Stomach (tissue), 8 donors: ENCODE measurements at regions not wholly inside any gene's neighbourhood (a gene's known extent, or its start where the extent isn't known, plus 50 kb on each side); places are given as distances from the start of the nearest gene placed in this dataset.
"Not testable (repeated sequence)": the region's sequence is repeated elsewhere in the genome, so short reads cannot be mapped to it uniquely, and the experiment has no call there.

Source experiments
- DNase-seq, 2 donors: peaks; one replicate each; pipeline versions ENCODE4 v3.0.0 to v3.0.0-alpha.2; 2013 to 2019
- H3K27ac ChIP-seq, 5 donors: fragments of 200-600 bp in 4 of 5; sonication (generic) in 4 of 5; one replicate each; pipeline ENCODE4 v1.5.1; 2013 to 2019; ENCODE audit warnings: mild to moderate bottlenecking in 1 of 5, moderate library complexity in 1 of 5
- H3K27me3 ChIP-seq, 3 donors: fragments of 200-600 bp; sonication (generic); one replicate each; pipeline ENCODE4 v1.5.1; 2017 to 2019; ENCODE audit warnings: mixed run types in 1 of 3
- H3K36me3 ChIP-seq, 4 donors: fragments of 200-600 bp; sonication (generic); 1 replicate in 3 of 4; 2 replicates in 1 of 4; pipeline ENCODE4 v1.5.1; 2016 to 2019
- H3K4me1 ChIP-seq, 4 donors: fragments of 200-600 bp; sonication (generic); one replicate each; pipeline ENCODE4 v1.5.1; 2016 to 2019
- H3K4me3 ChIP-seq, 4 donors: fragments of 200-600 bp; sonication (generic) in 3 of 4; one replicate each; pipeline ENCODE4 v1.5.1; 2016 to 2019; ENCODE audit warnings: mild to moderate bottlenecking in 1 of 4
- H3K9me3 ChIP-seq, 4 donors: fragments of 200-600 bp; sonication (generic); one replicate each; pipeline ENCODE4 v1.5.1; 2016 to 2019
- CTCF ChIP-seq, 7 experiments: fragments of 450-650 bp in 4 of 7; fragments of 200-600 bp in 3 of 7; sonication (generic) in 3 of 7; IDR thresholded peaks; one replicate each; pipeline ENCODE4 v1.5.1; 2016 to 2019; ENCODE audit warnings: antibody characterized with exemption in 7 of 7, control low read depth in 2 of 7, mild to moderate bottlenecking in 1 of 7
- EP300 ChIP-seq: sonication (generic); formaldehyde crosslinking; IDR thresholded peaks from one replicate; pipeline ENCODE4 v1.6.1; 2017; ENCODE audit warnings: antibody characterized with exemption
- POLR2A ChIP-seq, 4 donors: fragments of 450-650 bp; IDR thresholded peaks; one replicate each; pipeline ENCODE4 v1.6.1; 2016; ENCODE audit warnings: antibody characterized with exemption in 4 of 4, control low read depth in 2 of 4, mild to moderate bottlenecking in 1 of 4, moderate library complexity in 1 of 4
- POLR2AphosphoS5 ChIP-seq, 3 donors: sonication (generic); formaldehyde crosslinking; IDR thresholded peaks; one replicate each; pipeline ENCODE4 v1.6.1; 2016; ENCODE audit warnings: antibody characterized with exemption in 3 of 3
- WGBS, 5 donors: extraction: QIAGEN DNeasy Blood & Tissue Kit in 3 of 5; methylation state at CpG; one replicate each; pipeline versions ENCODE4 v1.1.5 to v1.1.7; 2013 to 2018; 5-methylcytosine and 5-hydroxymethylcytosine counted together
- intact Hi-C: fragments of 100-400 bp; cut with DNase I; formaldehyde crosslinking; loops from one replicate; pipeline ENCODE4 v1.15.1; 2023; ENCODE audit warnings: low total_unique reads
- donor health status: healthy with polysubstance abuse.
- donor health status: Bipolar disorder and iron deficiency.
- donor health status: healthy.

GRCh38 chr2:75853436-75853835 is 142.7 kb upstream of the GCFC2 start:
- DNase-seq, result no peak
- Histone ChIP-seq H3K27me3 (no peaks in the 10 kb centered on the region), H3K4me1 (no peaks in the 10 kb centered on the region), H3K4me3 (no peak overlapping the region), H3K27ac (no peak overlapping the region), H3K9me3 (peaks cover 0 to 8% (median 6%) of the 10 kb centered on the region in 4 donors), H3K36me3 (no peaks in the 10 kb centered on the region)
- intact Hi-C loops, result no loop called here
- TF ChIP-seq CTCF (IDR thresholded peaks at IDR 0.05), result no peak
- TF ChIP-seq EP300, result no peak
- TF ChIP-seq POLR2AphosphoS5 (IDR thresholded peaks at IDR 0.05), result no peak
- no peak for TF ChIP-seq POLR2A (IDR thresholded peaks at IDR 0.05)

- WGBS, 5 donors, result 85 to 93% (median 90%) methylated on average over 2 of the region's 2 CpGs
- no peak overlapping the region for H3K4me3 ChIP-seq
- H3K4me1 ChIP-seq, result no peaks in the 10 kb centered on the region
- peaks cover 0 to 8% (median 6%) of the 10 kb centered on the region in 4 donors for H3K9me3 ChIP-seq
- intact Hi-C loops, result no loop called here
- no peaks in the 10 kb centered on the region for H3K36me3 ChIP-seq
- H3K27ac ChIP-seq, result no peak overlapping the region
- H3K27me3 ChIP-seq, result no peaks in the 10 kb centered on the region
- no peak for DNase-seq
- TF ChIP-seq EP300 (no peak), CTCF (IDR thresholded peaks at IDR 0.05) (no peak), POLR2AphosphoS5 (IDR thresholded peaks at IDR 0.05) (no peak), POLR2A (IDR thresholded peaks at IDR 0.05) (no peak)
Observed at GRCh38 chr2:75852639-75853038, 141.9 kb upstream of the GCFC2 start.

- intact Hi-C loops, result no loop called here
- H3K27ac ChIP-seq, result no peak overlapping the region
- 30 to 49% (median 38%) methylated on average over 1 of the region's 1 CpG for WGBS, 5 donors
- no peaks in the 10 kb centered on the region for H3K9me3 ChIP-seq
- no peak for TF ChIP-seq POLR2A (IDR thresholded peaks at IDR 0.05)
- TF ChIP-seq CTCF (IDR thresholded peaks at IDR 0.05), result no peak
- no peak for TF ChIP-seq POLR2AphosphoS5 (IDR thresholded peaks at IDR 0.05)
- TF ChIP-seq EP300, result no peak
- no peaks in the 10 kb centered on the region for H3K4me1 ChIP-seq
- H3K4me3 ChIP-seq, result no peak overlapping the region
- no peaks in the 10 kb centered on the region for H3K27me3 ChIP-seq
- DNase-seq, result no peak
- H3K36me3 ChIP-seq, result no peaks in the 10 kb centered on the region
Observed at GRCh38 chr2:75846683-75847190, 136.0 kb upstream of the GCFC2 start.

- Histone ChIP-seq H3K4me3 (no peak overlapping the region), H3K9me3 (no peaks in the 10 kb centered on the region)
- TF ChIP-seq POLR2AphosphoS5 (IDR thresholded peaks at IDR 0.05) (no peak), EP300 (no peak), POLR2A (IDR thresholded peaks at IDR 0.05) (no peak), CTCF (IDR thresholded peaks at IDR 0.05) (no peak)
Observed at GRCh38 chr2:75844651-75845050, 133.9 kb upstream of the GCFC2 start.

GRCh38 chr2:75834588-75834987 is 123.9 kb upstream of the GCFC2 start:
- WGBS, 5 donors, result 70 to 83% (median 82%) methylated on average over 3 to 4 of the region's 4 CpGs
- DNase-seq, H3K27me3 ChIP-seq, H3K27ac ChIP-seq, intact Hi-C loops, H3K4me1 ChIP-seq, H3K36me3 ChIP-seq, H3K9me3 ChIP-seq, H3K4me3 ChIP-seq: not testable (repeated sequence)

More at GRCh38 chr2:75844651-75845050, 133.9 kb upstream of the GCFC2 start:
- intact Hi-C loops, result no loop called here
- Histone ChIP-seq H3K36me3 (no peaks in the 10 kb centered on the region), H3K4me1 (no peaks in the 10 kb centered on the region), H3K27ac (no peak overlapping the region), H3K27me3 (no peaks in the 10 kb centered on the region)
- DNase-seq, result no peak
